Activated CD8-positive, alpha-beta memory T cell treated with anti-CD3 and anti-CD28 coated beads for 36 hours (primary cell): ENCODE measurements at regions not wholly inside any gene's neighbourhood (a gene's known extent, or its start where the extent isn't known, plus 50 kb on each side); places are given as distances from the start of the nearest gene placed in this dataset.

ENCODE experiments used
- CTCF ChIA-PET: fragments of 350-600 bp; sonication (Branson Sonifier 250); formaldehyde crosslinking; loops from one replicate; lab custom pipeline; 2021; ENCODE audit warnings: antibody characterized with exemption; lab: Charles Lee
- POLR2A ChIA-PET: fragments of 350-600 bp; sonication (Branson Sonifier 250); formaldehyde crosslinking; loops from one replicate; lab custom pipeline; 2021; ENCODE audit warnings: antibody characterized with exemption; lab: Charles Lee

GRCh38 chr10:18988338-18988737 is 60.3 kb upstream of the MALRD1 start:
- CTCF ChIA-PET = interaction anchor here (1.1 kb wide), 1 partner anchor 13 kb away, joined by 3 read pairs; no protein-coding TSS in a partner anchor
- POLR2A ChIA-PET = no interaction called here
